GM12878 (cell line): ENCODE measurements at regions not wholly inside any gene's neighbourhood (a gene's known extent, or its start where the extent isn't known, plus 50 kb on each side); places are given as distances from the start of the nearest gene placed in this dataset.

ENCODE experiments used
- ATAC-seq: fragments of 200-7000 bp; cut with Tn5 transposase; 3 replicates; pipeline ENCODE4 v1.9.1; 2020; ENCODE audit warnings: mild to moderate bottlenecking, moderate library complexity
- BruUV-seq: library from RNA; stranded (reverse); fragments of 400-500 nt; replicated peaks from 2 replicates; lab custom pipeline; 2021; lab: Mats Ljungman, UMichigan
- CTCF ChIA-PET: fragments of 300-600 bp; sonication (Branson Sonifier 250); formaldehyde crosslinking; extraction: SDS; loops from one replicate; lab custom pipeline; 2021; ENCODE audit warnings: inconsistent platforms; lab: Yijun Ruan, JAX
- POLR2A ChIA-PET: fragments of 350-600 bp; formaldehyde crosslinking; extraction: SDS; loops from one replicate; lab custom pipeline; 2021; ENCODE audit warnings: inconsistent platforms; lab: Charles Lee
- RAD21 ChIA-PET: fragments of 300-600 bp; sonication (Branson Sonifier 250); formaldehyde crosslinking; loops from one replicate; lab custom pipeline; 2023; ENCODE audit warnings: antibody characterized with exemption; ENCODE audit not compliant: unreplicated experiment; lab: Charles Lee
- SMC1A ChIA-PET: fragments of 300-600 bp; sonication (Branson Sonifier 250); formaldehyde crosslinking; loops from one replicate; lab custom pipeline; 2023; ENCODE audit not compliant: unreplicated experiment, uncharacterized antibody; lab: Charles Lee
- DNase-seq: peaks from one replicate; pipeline ENCODE4 v3.0.0-alpha.2; 2011; ENCODE audit warnings: low read depth, low spot score
- FAIRE-seq: peaks from 3 replicates; lab custom pipeline; 2011; peaks lifted over from hg19 to GRCh38; lab: Jason Lieb, UNC
- H2AFZ ChIP-seq: 2 replicates; pipeline ENCODE4 v1.6.0; 2011; ENCODE audit warnings: low read depth, low read length, control low read depth; ENCODE audit not compliant: control insufficient read depth
- H3K27ac ChIP-seq: 2 replicates; pipeline ENCODE4 v1.5.1; 2011; ENCODE audit warnings: control low read depth; ENCODE audit not compliant: control insufficient read depth, insufficient read depth
- H3K27me3 ChIP-seq, 2 experiments: replicated peaks in 1 of 2; 2 replicates each; pipeline versions ENCODE4 v1.6.0 to v1.6.1; 2011; ENCODE audit warnings: low read length in 1 of 2; ENCODE audit not compliant: control insufficient read depth in 2 of 2, insufficient read depth in 2 of 2
- H3K36me3 ChIP-seq, 2 experiments: 2 replicates each; pipeline ENCODE4 v1.5.1; 2011; ENCODE audit warnings: low read length in 1 of 2; ENCODE audit not compliant: control insufficient read depth in 2 of 2, insufficient read depth in 2 of 2
- H3K4me1 ChIP-seq: 2 replicates; pipeline ENCODE4 v1.6.1; 2011; ENCODE audit warnings: mild to moderate bottlenecking, low read length, moderate library complexity, mixed read lengths; ENCODE audit not compliant: control insufficient read depth, insufficient read depth
- H3K4me2 ChIP-seq: 2 replicates; pipeline ENCODE4 v1.6.0; 2011; ENCODE audit warnings: control low read depth; ENCODE audit not compliant: control insufficient read depth, insufficient read depth
- H3K4me3 ChIP-seq: fragments of 200-600 bp; sonication (generic); 2 replicates; pipeline ENCODE4 v1.5.1; 2016
- H3K79me2 ChIP-seq: 2 replicates; pipeline ENCODE4 v1.6.0; 2011; ENCODE audit warnings: low read length; ENCODE audit not compliant: control insufficient read depth, insufficient read depth
- H3K9ac ChIP-seq: 2 replicates; pipeline ENCODE4 v1.8.0; 2011; ENCODE audit warnings: low read length, control low read depth, mixed read lengths; ENCODE audit not compliant: control insufficient read depth, insufficient read depth
- H3K9me3 ChIP-seq: replicated peaks from 3 replicates; pipeline ENCODE4 v1.5.1; 2011; ENCODE audit warnings: mild to moderate bottlenecking, low read length; ENCODE audit not compliant: control insufficient read depth, insufficient read depth
- H4K20me1 ChIP-seq: 2 replicates; pipeline ENCODE4 v1.6.0; 2011; ENCODE audit not compliant: control insufficient read depth, insufficient read depth
- ATF2 ChIP-seq: IDR thresholded peaks from 2 replicates; pipeline ENCODE4 v1.6.1; 2012; ENCODE audit warnings: low read length, inconsistent platforms
- BCL11A ChIP-seq: IDR thresholded peaks from 2 replicates; pipeline ENCODE4 v1.6.1; 2011; ENCODE audit warnings: low read depth, low read length
- CBFB ChIP-seq: IDR thresholded peaks from 2 replicates; pipeline ENCODE4 v1.6.1; 2016; ENCODE audit warnings: antibody characterized with exemption, low read depth
- CHD1 ChIP-seq: IDR thresholded peaks from 2 replicates; pipeline ENCODE4 v1.6.1; 2012; ENCODE audit warnings: low read depth, low read length, improper control_type of control experiment
- EED ChIP-seq: sonication (generic); IDR thresholded peaks from 2 replicates; pipeline ENCODE4 v1.6.1; 2016; ENCODE audit warnings: antibody characterized with exemption, low read depth
- EGR1 ChIP-seq, 2 experiments: IDR thresholded peaks; 1 replicate in 1 of 2; 2 replicates in 1 of 2; pipeline ENCODE4 v1.6.1; 2011 to 2012; ENCODE audit warnings: low read depth in 2 of 2, low read length in 2 of 2, borderline replicate concordance in 1 of 2, mild to moderate bottlenecking in 1 of 2, moderate library complexity in 1 of 2
- ESRRA ChIP-seq: IDR thresholded peaks from 2 replicates; pipeline ENCODE4 v1.6.1; 2012; ENCODE audit warnings: mild to moderate bottlenecking, low read length, improper control_type of control experiment
- ETV6 ChIP-seq, 2 experiments: fragments of 450-650 bp in 1 of 2; IDR thresholded peaks in 1 of 2; conservative IDR thresholded peaks in 1 of 2; 2 replicates each; pipeline ENCODE4 v1.6.1; 2014; ENCODE audit warnings: antibody characterized with exemption in 1 of 2, borderline replicate concordance in 1 of 2, low read depth in 1 of 2, mild to moderate bottlenecking in 1 of 2, moderate library complexity in 1 of 2
- IKZF1 ChIP-seq: fragments of 450-650 bp; conservative IDR thresholded peaks from 2 replicates; pipeline ENCODE4 v1.6.1; 2017; ENCODE audit warnings: antibody characterized with exemption, mild to moderate bottlenecking
- IKZF2 ChIP-seq, 2 experiments: fragments of 450-650 bp; IDR thresholded peaks; 2 replicates each; pipeline ENCODE4 v1.6.1; 2017; ENCODE audit warnings: mild to moderate bottlenecking in 2 of 2, moderate library complexity in 2 of 2
- IRF4 ChIP-seq: IDR thresholded peaks from 2 replicates; pipeline ENCODE4 v1.6.1; 2011; ENCODE audit warnings: low read depth, low read length
- JUNB ChIP-seq: IDR thresholded peaks from 2 replicates; pipeline ENCODE4 v1.6.1; 2016; ENCODE audit warnings: antibody characterized with exemption, mild to moderate bottlenecking
- MXI1 ChIP-seq: fragments of 150-350 bp; IDR thresholded peaks from 2 replicates; pipeline ENCODE4 v1.6.1; 2011; ENCODE audit warnings: low read depth, mild to moderate bottlenecking, inconsistent platforms, low read length, improper control_type of control experiment
- NFIC ChIP-seq: IDR thresholded peaks from 2 replicates; pipeline ENCODE4 v1.6.1; 2012; ENCODE audit warnings: low read depth, mild to moderate bottlenecking, inconsistent platforms, low read length, moderate library complexity
- PAX5 ChIP-seq: IDR thresholded peaks from 2 replicates; pipeline ENCODE4 v1.6.1; 2011; ENCODE audit warnings: low read depth, low read length, borderline replicate concordance
- RAD21 ChIP-seq: IDR thresholded peaks from 2 replicates; pipeline ENCODE4 v1.6.1; 2011; ENCODE audit warnings: mild to moderate bottlenecking, low read depth, low read length, moderate library complexity; ENCODE audit not compliant: insufficient read depth
- RELA ChIP-seq: fragments of 450-650 bp; IDR thresholded peaks from 2 replicates; pipeline ENCODE4 v1.8.0; 2014; ENCODE audit warnings: borderline replicate concordance; ENCODE audit not compliant: partially characterized antibody
- RUNX3 ChIP-seq: IDR thresholded peaks from 2 replicates; pipeline ENCODE4 v1.6.1; 2012; ENCODE audit warnings: low read length, inconsistent platforms
- SPI1 ChIP-seq: IDR thresholded peaks from 2 replicates; pipeline ENCODE4 v1.6.1; 2011; ENCODE audit warnings: low read depth, mild to moderate bottlenecking, low read length, moderate library complexity, borderline replicate concordance; ENCODE audit not compliant: insufficient read depth
- ZNF24 ChIP-seq: fragments of 450-650 bp; IDR thresholded peaks from 2 replicates; pipeline ENCODE4 v1.6.1; 2017; ENCODE audit warnings: antibody characterized with exemption, mild to moderate bottlenecking
- ZNF687 ChIP-seq: fragments of 450-650 bp; IDR thresholded peaks from 2 replicates; pipeline ENCODE4 v1.6.1; 2017; ENCODE audit warnings: mild to moderate bottlenecking, moderate library complexity
- WGBS: methylation state at CpG from one replicate; pipeline ENCODE4 v1.1.6; 2016; ENCODE audit warnings: low lambda C conversion rate; ENCODE audit not compliant: insufficient replicate concordance, insufficient coverage; ENCODE audit errors: missing lambda C conversion rate; 5-methylcytosine and 5-hydroxymethylcytosine counted together
- in situ Hi-C: fragments of 300-500 bp; cut with MboI; formaldehyde crosslinking; loops from 9 replicates; pipeline ENCODE4 v1.14.3; 2018; ENCODE audit warnings: mixed read lengths
- intact Hi-C: fragments of 100-400 bp; cut with micrococcal nuclease; formaldehyde crosslinking; loops from one replicate; pipeline ENCODE4 v1.14.2; 2022; ENCODE audit not compliant: unreplicated experiment

- in situ Hi-C loops, result no loop called here
- no peak overlapping the region for H2AFZ ChIP-seq
- H3K27ac ChIP-seq, result no peak overlapping the region
- no peak overlapping the region for H3K9ac ChIP-seq
- H3K36me3 ChIP-seq, result no peaks in the 10 kb centered on the region
- DNase-seq (no peak), FAIRE-seq (no peak), ATAC-seq (no peak)
- intact Hi-C loops, result no loop called here
- H3K27me3 ChIP-seq, result no peaks in the 10 kb centered on the region
- no peak overlapping the region for H3K4me3 ChIP-seq
- CTCF ChIA-PET, result no interaction called here
- TF ChIP-seq SPI1 (peak; percentile 76), ESRRA (no peak), EED (peak; percentile 91), RUNX3 (peak; percentile 28; the same call in 1 of the 2 replicates), EGR1 (IDR thresholded peaks at IDR 0.05; ENCODE audit: borderline replicate concordance in 1 of 2, low read depth in 2 of 2, low read length in 2 of 2) (peak in 1 of 2 experiments; percentile 63; a peak in 1 of 3 replicates), ZNF24 (no peak), ATF2 (no peak), JUNB (peak; percentile 40; the same call in 1 of the 2 replicates), RAD21 (no peak), RELA (no peak), PAX5 (0 out of 2 replicates have a peak, but pooled peaks have one; percentile 11), CBFB (no peak), NFIC (peak; percentile 58; the same call in 1 of the 2 replicates), BCL11A (0 out of 2 replicates have a peak, but pooled peaks have one; percentile 27), IKZF2 (IDR thresholded peaks at IDR 0.05) (peak in 1 of 2 experiments; percentile 45; a peak in 1 of 4 replicates), ZNF687 (no peak), IRF4 (0 out of 2 replicates have a peak, but pooled peaks have one; percentile 32), ETV6 (conservative IDR thresholded peaks at IDR 0.05 in 1 of 2, IDR thresholded peaks at IDR 0.05 in 1 of 2; ENCODE audit: borderline replicate concordance in 1 of 2, low read depth in 1 of 2) (no peak), CHD1 (no peak), IKZF1 (peak; percentile 57), MXI1 (no peak)
- POLR2A ChIA-PET, result no interaction called here
- H3K79me2 ChIP-seq, result no peaks in the 10 kb centered on the region
- peaks cover 32% of the 10 kb centered on the region for H3K4me1 ChIP-seq
- H4K20me1 ChIP-seq, result no peaks in the 10 kb centered on the region
- SMC1A ChIA-PET, result interaction anchor here (0.6 to 2.4 kb wide), 3 partner anchors 11 to 247 kb away, joined by 3 to 8 read pairs (median 3); no protein-coding TSS in a partner anchor
- H3K4me2 ChIP-seq, result no peak overlapping the region; the same call in 1 of the 2 replicates
- peaks cover 4% of the 10 kb centered on the region; the same call in 2 of the 3 replicates for H3K9me3 ChIP-seq
- RAD21 ChIA-PET, result no interaction called here
- BruUV-seq, result no TSS peak
- 24% methylated on average over 4 of the region's 4 CpGs for whole genome bisulfite sequencing
These were observed 776.6 kb downstream of the MED13L start for GRCh38 chr12:115500872-115501271.
